ENCODE measurements at regions not wholly inside any gene's neighbourhood (a gene's known extent, or its start where the extent isn't known, plus 50 kb on each side); places are given as distances from the start of the nearest gene placed in this dataset.

DNA sequence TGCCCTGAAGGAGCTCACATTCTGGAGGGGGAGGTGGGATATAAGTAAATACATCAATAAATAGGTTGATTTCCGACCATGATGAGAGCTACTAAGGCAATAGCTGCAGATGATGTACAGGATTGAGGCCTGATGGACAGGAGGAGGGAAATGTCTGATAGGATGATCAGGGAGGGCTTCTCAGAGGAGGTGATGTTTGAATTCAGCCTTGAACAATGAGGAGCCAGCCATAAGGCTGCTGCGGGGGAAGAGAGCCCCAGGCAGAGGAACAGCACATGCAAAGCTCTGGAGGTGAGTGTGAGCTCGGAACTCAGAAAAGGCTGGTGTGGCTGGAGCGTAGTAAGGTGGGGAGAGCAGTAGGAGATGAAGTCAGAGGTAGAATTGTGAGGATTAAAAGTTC is 411.7 kb downstream of the PTPRU start:
- TF ChIP-seq, protein P1, sequence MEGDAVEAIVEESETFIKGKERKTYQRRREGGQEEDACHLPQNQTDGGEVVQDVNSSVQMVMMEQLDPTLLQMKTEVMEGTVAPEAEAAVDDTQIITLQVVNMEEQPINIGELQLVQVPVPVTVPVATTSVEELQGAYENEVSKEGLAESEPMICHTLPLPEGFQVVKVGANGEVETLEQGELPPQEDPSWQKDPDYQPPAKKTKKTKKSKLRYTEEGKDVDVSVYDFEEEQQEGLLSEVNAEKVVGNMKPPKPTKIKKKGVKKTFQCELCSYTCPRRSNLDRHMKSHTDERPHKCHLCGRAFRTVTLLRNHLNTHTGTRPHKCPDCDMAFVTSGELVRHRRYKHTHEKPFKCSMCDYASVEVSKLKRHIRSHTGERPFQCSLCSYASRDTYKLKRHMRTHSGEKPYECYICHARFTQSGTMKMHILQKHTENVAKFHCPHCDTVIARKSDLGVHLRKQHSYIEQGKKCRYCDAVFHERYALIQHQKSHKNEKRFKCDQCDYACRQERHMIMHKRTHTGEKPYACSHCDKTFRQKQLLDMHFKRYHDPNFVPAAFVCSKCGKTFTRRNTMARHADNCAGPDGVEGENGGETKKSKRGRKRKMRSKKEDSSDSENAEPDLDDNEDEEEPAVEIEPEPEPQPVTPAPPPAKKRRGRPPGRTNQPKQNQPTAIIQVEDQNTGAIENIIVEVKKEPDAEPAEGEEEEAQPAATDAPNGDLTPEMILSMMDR (optimal IDR thresholded peaks at IDR 0.05 in 1 of 3, IDR thresholded peaks at IDR 0.05 in 1 of 3, conservative IDR thresholded peaks at IDR 0.05 in 1 of 3; ENCODE audit: extremely low read depth in 1 of 3, insufficient read depth in 2 of 3, low read length in 3 of 3): no peak
- no peak for TF ChIP-seq EZH2 (IDR thresholded peaks at IDR 0.05; ENCODE audit: low read length)

All from keratinocyte (primary cell).